Glutamatergic neuron (in vitro differentiated cells): ENCODE measurements at regions not wholly inside any gene's neighbourhood (a gene's known extent, or its start where the extent isn't known, plus 50 kb on each side); places are given as distances from the start of the nearest gene placed in this dataset.

Experiments
- DNase-seq: peaks from one replicate; pipeline ENCODE4 v3.0.0; 2022
- H3K27ac Mint-ChIP-seq: one replicate; pipeline ENCODE4 v1.8.0; 2020; ENCODE audit warnings: mild to moderate bottlenecking, mixed read lengths, inconsistent platforms; ENCODE audit not compliant: unreplicated experiment
- H3K27me3 Mint-ChIP-seq: one replicate; pipeline ENCODE4 v1.8.0; 2020; ENCODE audit warnings: mild to moderate bottlenecking, moderate library complexity, mixed read lengths, inconsistent platforms; ENCODE audit not compliant: unreplicated experiment
- H3K36me3 Mint-ChIP-seq: one replicate; pipeline ENCODE4 v1.8.0; 2020; ENCODE audit warnings: mild to moderate bottlenecking, mixed read lengths, inconsistent platforms; ENCODE audit not compliant: unreplicated experiment
- H3K4me1 Mint-ChIP-seq: one replicate; pipeline ENCODE4 v1.8.0; 2020; ENCODE audit warnings: mild to moderate bottlenecking, low read depth, mixed read lengths, inconsistent platforms; ENCODE audit not compliant: unreplicated experiment
- H3K4me3 Mint-ChIP-seq: one replicate; pipeline ENCODE4 v1.8.0; 2020; ENCODE audit warnings: mild to moderate bottlenecking, mixed read lengths, inconsistent platforms; ENCODE audit not compliant: unreplicated experiment
- H3K9me3 Mint-ChIP-seq: one replicate; pipeline ENCODE4 v1.8.0; 2020; ENCODE audit warnings: mild to moderate bottlenecking, moderate library complexity, mixed read lengths, inconsistent platforms; ENCODE audit not compliant: unreplicated experiment
- TF ChIP-seq, protein P1 (sequence below): fragments of 200-600 bp; sonication (generic); IDR thresholded peaks from one replicate; pipeline ENCODE4 v1.5.0; 2021; ENCODE audit not compliant: partially characterized antibody, unreplicated experiment

DNA sequence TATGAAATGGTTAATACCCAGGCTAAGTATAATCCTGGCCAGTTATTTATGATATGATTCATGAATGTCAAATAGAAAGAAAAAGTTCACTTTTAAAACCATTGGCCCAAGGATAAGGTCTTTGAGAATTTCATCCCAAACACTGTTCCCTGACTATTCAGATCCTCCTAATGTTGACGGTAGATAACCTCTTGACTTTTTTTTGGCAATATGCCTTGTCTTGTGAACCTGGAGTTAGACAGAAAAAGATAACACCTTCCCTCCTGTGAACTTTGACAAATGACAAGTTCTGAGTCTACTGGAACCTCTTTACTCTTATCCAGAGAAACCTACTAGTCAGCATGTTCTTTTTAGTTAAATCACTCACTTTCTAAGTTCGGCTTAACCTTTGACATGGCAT, 166.8 kb upstream of the PREP start:
- Mint-ChIP-seq H3K4me1 (no peaks in the 10 kb centered on the region), H3K4me3 (no peak overlapping the region), H3K27me3 (no peaks in the 10 kb centered on the region), H3K27ac (no peak overlapping the region), H3K36me3 (no peaks in the 10 kb centered on the region), H3K9me3 (no peaks in the 10 kb centered on the region)
- TF ChIP-seq, protein P1, sequence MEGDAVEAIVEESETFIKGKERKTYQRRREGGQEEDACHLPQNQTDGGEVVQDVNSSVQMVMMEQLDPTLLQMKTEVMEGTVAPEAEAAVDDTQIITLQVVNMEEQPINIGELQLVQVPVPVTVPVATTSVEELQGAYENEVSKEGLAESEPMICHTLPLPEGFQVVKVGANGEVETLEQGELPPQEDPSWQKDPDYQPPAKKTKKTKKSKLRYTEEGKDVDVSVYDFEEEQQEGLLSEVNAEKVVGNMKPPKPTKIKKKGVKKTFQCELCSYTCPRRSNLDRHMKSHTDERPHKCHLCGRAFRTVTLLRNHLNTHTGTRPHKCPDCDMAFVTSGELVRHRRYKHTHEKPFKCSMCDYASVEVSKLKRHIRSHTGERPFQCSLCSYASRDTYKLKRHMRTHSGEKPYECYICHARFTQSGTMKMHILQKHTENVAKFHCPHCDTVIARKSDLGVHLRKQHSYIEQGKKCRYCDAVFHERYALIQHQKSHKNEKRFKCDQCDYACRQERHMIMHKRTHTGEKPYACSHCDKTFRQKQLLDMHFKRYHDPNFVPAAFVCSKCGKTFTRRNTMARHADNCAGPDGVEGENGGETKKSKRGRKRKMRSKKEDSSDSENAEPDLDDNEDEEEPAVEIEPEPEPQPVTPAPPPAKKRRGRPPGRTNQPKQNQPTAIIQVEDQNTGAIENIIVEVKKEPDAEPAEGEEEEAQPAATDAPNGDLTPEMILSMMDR: no peak
- DNase-seq: no peak

DNA sequence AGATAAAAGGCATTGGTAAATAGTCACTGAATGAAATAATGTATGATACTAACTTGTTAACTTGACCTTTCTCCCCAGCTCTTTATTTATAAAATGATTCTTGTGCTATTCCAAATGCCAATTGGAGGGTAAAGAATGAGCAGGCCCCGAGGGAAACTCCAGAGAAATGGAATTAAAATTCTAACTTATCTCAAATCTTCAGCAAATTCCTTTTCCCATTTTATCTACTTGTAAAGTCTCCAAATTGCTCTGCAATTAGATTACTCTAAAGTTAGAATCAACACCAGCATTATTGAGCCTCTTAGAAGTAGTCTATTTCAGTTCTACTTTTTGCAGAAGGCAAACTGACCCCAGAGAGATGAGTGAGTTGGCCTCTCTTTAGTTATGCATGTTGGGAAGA, 165.9 kb upstream of the PREP start:
- TF ChIP-seq, protein P1: no peak
- Mint-ChIP-seq H3K4me1 (no peaks in the 10 kb centered on the region), H3K27me3 (no peaks in the 10 kb centered on the region), H3K36me3 (no peaks in the 10 kb centered on the region), H3K9me3 (no peaks in the 10 kb centered on the region), H3K27ac (no peak overlapping the region), H3K4me3 (no peak overlapping the region)
- no peak for DNase-seq

- Mint-ChIP-seq H3K36me3 (no peaks in the 10 kb centered on the region), H3K9me3 (no peaks in the 10 kb centered on the region), H3K27me3 (no peaks in the 10 kb centered on the region), H3K4me3 (no peak overlapping the region), H3K27ac (no peak overlapping the region), H3K4me1 (no peaks in the 10 kb centered on the region)
- TF ChIP-seq, protein P1: no peak
- no peak for DNase-seq
These were observed 165.3 kb upstream of the PREP start for GRCh38 chr6:105568142-105568541.

DNA sequence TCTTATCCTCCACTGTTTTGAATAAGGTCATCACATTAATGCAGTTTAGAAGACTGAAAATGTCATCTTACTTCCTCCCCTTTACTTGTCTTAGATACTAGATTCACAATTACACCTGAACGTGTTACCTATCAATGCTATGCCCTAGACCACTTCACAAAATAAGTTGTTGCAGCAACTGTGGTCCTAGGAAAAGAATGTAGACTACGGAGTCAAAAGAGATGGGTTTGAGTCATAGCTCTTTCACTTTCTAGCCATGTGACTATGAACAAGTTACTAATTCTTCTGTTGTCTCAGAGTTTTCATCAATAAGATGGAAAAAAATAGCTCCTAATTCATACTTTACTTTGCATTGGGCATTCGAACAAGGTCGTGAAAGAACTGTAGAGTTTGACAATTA, 164.3 kb upstream of the PREP start:
- Mint-ChIP-seq H3K27me3 (no peaks in the 10 kb centered on the region), H3K9me3 (no peaks in the 10 kb centered on the region), H3K4me3 (no peak overlapping the region), H3K36me3 (peaks cover 4% of the 10 kb centered on the region), H3K4me1 (no peaks in the 10 kb centered on the region), H3K27ac (no peak overlapping the region)
- no peak for DNase-seq
- TF ChIP-seq, protein P1: no peak

- H3K9me3 Mint-ChIP-seq: no peaks in the 10 kb centered on the region
- H3K4me1 Mint-ChIP-seq: no peaks in the 10 kb centered on the region
- no peak overlapping the region for H3K27ac Mint-ChIP-seq
- peaks cover 4% of the 10 kb centered on the region for H3K36me3 Mint-ChIP-seq
- H3K4me3 Mint-ChIP-seq: no peak overlapping the region
- H3K27me3 Mint-ChIP-seq: no peaks in the 10 kb centered on the region
- TF ChIP-seq, protein P1: no peak
- no peak for DNase-seq
These were observed 163.6 kb upstream of the PREP start for GRCh38 chr6:105566503-105566902.
